PC-3 (cell line): ENCODE measurements at regions not wholly inside any gene's neighbourhood (a gene's known extent, or its start where the extent isn't known, plus 50 kb on each side); places are given as distances from the start of the nearest gene placed in this dataset.

ENCODE experiments used
- EZH2 ChIP-seq: fragments of 300-600 bp; sonication (generic); IDR thresholded peaks from one replicate; pipeline ENCODE4 v1.6.1; 2017; ENCODE audit warnings: antibody characterized with exemption, mild to moderate bottlenecking, low read length; ENCODE audit not compliant: unreplicated experiment
- EZH2phosphoT487 ChIP-seq: fragments of 300-600 bp; sonication (generic); IDR thresholded peaks from 2 replicates; pipeline ENCODE4 v1.6.1; 2018; ENCODE audit warnings: mild to moderate bottlenecking, antibody characterized with exemption, low read length, borderline replicate concordance
- TF ChIP-seq, protein P1 (sequence below): fragments of 300-600 bp; sonication (generic); conservative IDR thresholded peaks from 2 replicates; pipeline ENCODE4 v1.5.1; 2017; ENCODE audit warnings: antibody characterized with exemption, low read depth, mild to moderate bottlenecking, low read length

DNA sequence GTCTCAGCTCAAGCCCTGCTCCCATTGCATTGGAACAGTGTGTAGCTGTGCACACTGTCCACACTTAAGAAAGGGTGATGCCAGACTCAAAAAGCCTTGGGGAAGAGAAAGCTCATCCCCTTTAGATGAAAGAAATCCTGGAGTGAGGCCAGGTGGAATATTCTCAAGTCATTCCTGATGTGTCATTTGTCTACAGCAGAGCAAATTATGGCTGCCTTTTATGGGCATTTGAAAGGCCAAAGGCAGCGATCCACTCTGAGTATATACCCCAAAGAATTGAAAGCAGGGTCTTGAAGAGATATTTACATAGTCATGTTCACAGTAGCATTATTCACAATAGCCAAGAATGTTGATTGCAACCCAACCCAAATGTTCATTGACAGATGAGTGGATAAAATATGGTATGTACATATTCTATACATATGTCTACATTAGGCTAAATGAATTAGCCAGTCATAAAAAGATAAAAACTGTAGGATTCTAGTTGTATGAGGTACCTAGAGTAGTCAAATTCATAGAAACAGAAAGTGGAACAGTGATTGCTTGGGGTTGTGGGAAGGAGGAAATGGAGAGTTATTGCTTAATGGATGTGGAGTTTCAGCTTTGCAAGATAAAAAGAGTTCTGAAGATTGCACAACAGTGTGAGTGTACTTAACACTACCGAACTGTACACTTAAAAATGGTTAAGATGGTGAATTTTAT is 214.9 kb downstream of the KCNRG start:
- TF ChIP-seq, protein P1, sequence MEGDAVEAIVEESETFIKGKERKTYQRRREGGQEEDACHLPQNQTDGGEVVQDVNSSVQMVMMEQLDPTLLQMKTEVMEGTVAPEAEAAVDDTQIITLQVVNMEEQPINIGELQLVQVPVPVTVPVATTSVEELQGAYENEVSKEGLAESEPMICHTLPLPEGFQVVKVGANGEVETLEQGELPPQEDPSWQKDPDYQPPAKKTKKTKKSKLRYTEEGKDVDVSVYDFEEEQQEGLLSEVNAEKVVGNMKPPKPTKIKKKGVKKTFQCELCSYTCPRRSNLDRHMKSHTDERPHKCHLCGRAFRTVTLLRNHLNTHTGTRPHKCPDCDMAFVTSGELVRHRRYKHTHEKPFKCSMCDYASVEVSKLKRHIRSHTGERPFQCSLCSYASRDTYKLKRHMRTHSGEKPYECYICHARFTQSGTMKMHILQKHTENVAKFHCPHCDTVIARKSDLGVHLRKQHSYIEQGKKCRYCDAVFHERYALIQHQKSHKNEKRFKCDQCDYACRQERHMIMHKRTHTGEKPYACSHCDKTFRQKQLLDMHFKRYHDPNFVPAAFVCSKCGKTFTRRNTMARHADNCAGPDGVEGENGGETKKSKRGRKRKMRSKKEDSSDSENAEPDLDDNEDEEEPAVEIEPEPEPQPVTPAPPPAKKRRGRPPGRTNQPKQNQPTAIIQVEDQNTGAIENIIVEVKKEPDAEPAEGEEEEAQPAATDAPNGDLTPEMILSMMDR: no peak
- no peak for TF ChIP-seq EZH2
- TF ChIP-seq EZH2phosphoT487: no peak
